GM19025 (cell line): ENCODE measurements at regions not wholly inside any gene's neighbourhood (a gene's known extent, or its start where the extent isn't known, plus 50 kb on each side); places are given as distances from the start of the nearest gene placed in this dataset.

Source experiments
- ATAC-seq: cut with Tn5 transposase; IDR thresholded peaks from one replicate; pipeline ENCODE4 v1.9.1; 2021; ENCODE audit warnings: mild to moderate bottlenecking, low read depth, moderate library complexity; ENCODE audit not compliant: unreplicated experiment

GRCh38 chr16:64150193-64150592 is 971.7 kb downstream of the CDH11 start:
- no peak for ATAC-seq

GRCh38 chr16:64149756-64150155 is 972.1 kb downstream of the CDH11 start:
- ATAC-seq = no peak

GRCh38 chr16:64148356-64148755 is 973.5 kb downstream of the CDH11 start:
- ATAC-seq = no peak

- no peak for ATAC-seq
Observed at GRCh38 chr16:64147941-64148340, 973.9 kb downstream of the CDH11 start.

- no peak for ATAC-seq
Observed at GRCh38 chr16:64144617-64145016, 977.2 kb downstream of the CDH11 start.

- no peak for ATAC-seq
Observed at GRCh38 chr16:64138621-64139020, 983.2 kb downstream of the CDH11 start.

- no peak for ATAC-seq
Observed at GRCh38 chr16:64138006-64138405, 983.9 kb downstream of the CDH11 start.

- no peak for ATAC-seq
Observed at GRCh38 chr16:64136743-64137142, 985.1 kb downstream of the CDH11 start.

GRCh38 chr16:64136314-64136713 is 985.5 kb downstream of the CDH11 start:
- no peak for ATAC-seq

GRCh38 chr16:64133366-64133765 is 988.5 kb downstream of the CDH11 start:
- ATAC-seq = no peak

- ATAC-seq = no peak
Observed at GRCh38 chr16:64132759-64133361, 989.0 kb downstream of the CDH11 start.

GRCh38 chr16:64132190-64132589 is 989.7 kb downstream of the CDH11 start:
- ATAC-seq = no peak

GRCh38 chr16:64131423-64131822 is 990.4 kb downstream of the CDH11 start:
- no peak for ATAC-seq

GRCh38 chr16:64130140-64130539 is 991.7 kb downstream of the CDH11 start:
- no peak for ATAC-seq

GRCh38 chr16:64122177-64122576 is 999.7 kb downstream of the CDH11 start:
- no peak for ATAC-seq

- no peak for ATAC-seq
Observed at GRCh38 chr16:64121473-64121872, 1000.4 kb downstream of the CDH11 start.

- ATAC-seq = no peak
Observed at GRCh38 chr16:64116151-64116550, 1005.7 kb downstream of the CDH11 start.

- ATAC-seq = no peak
Observed at GRCh38 chr16:64109241-64109640, 1012.6 kb downstream of the CDH11 start.

GRCh38 chr16:64102654-64103053 is 1019.2 kb downstream of the CDH11 start:
- no peak for ATAC-seq

- ATAC-seq = no peak
Observed at GRCh38 chr16:64098451-64098850, 1023.4 kb downstream of the CDH11 start.

- no peak for ATAC-seq
Observed at GRCh38 chr16:64096689-64097088, 1025.2 kb downstream of the CDH11 start.

GRCh38 chr16:64094992-64095634 is 1026.8 kb downstream of the CDH11 start:
- no peak for ATAC-seq
